Keratinocyte (primary cell): ENCODE measurements at regions not wholly inside any gene's neighbourhood (a gene's known extent, or its start where the extent isn't known, plus 50 kb on each side); places are given as distances from the start of the nearest gene placed in this dataset.

Experiments used
- DNase-seq: peaks from one replicate; pipeline ENCODE4 v3.0.0-alpha.2; 2011; ENCODE audit warnings: low read depth, missing footprints, low spot score
- FAIRE-seq: peaks from 2 replicates; lab custom pipeline; 2011; peaks lifted over from hg19 to GRCh38; lab: Jason Lieb, UNC
- H2AFZ ChIP-seq: 2 replicates; pipeline ENCODE4 v1.6.0; 2012; ENCODE audit warnings: low read length, control low read depth, inconsistent platforms; ENCODE audit not compliant: control insufficient read depth
- H3K27ac ChIP-seq: 2 replicates; pipeline ENCODE4 v1.5.1; 2011; ENCODE audit warnings: low read length; ENCODE audit not compliant: control insufficient read depth, insufficient read depth
- H3K27me3 ChIP-seq: 3 replicates; pipeline ENCODE4 v1.6.0; 2011; ENCODE audit warnings: low read length; ENCODE audit not compliant: control insufficient read depth, insufficient read depth; ENCODE audit errors: extremely low read depth
- H3K36me3 ChIP-seq, 2 experiments: 2 replicates in 1 of 2; 3 replicates in 1 of 2; pipeline ENCODE4 v1.5.1; 2011; ENCODE audit warnings: low read length in 2 of 2, mild to moderate bottlenecking in 1 of 2; ENCODE audit not compliant: control insufficient read depth in 2 of 2, insufficient read depth in 2 of 2; ENCODE audit errors: extremely low read depth in 1 of 2
- H3K4me1 ChIP-seq: 3 replicates; pipeline ENCODE4 v1.5.1; 2011; ENCODE audit warnings: low read length; ENCODE audit not compliant: control insufficient read depth, insufficient read depth; ENCODE audit errors: extremely low read depth
- H3K4me2 ChIP-seq: 3 replicates; pipeline ENCODE4 v1.6.0; 2011; ENCODE audit warnings: low read depth, low read length; ENCODE audit not compliant: control insufficient read depth, insufficient read depth; ENCODE audit errors: extremely low read depth
- H3K4me3 ChIP-seq, 3 experiments: fragments of 200-600 bp in 1 of 3; sonication (generic) in 1 of 3; 2 replicates in 2 of 3; 3 replicates in 1 of 3; pipeline ENCODE4 v1.5.1; 2011 to 2016; ENCODE audit warnings: low read length in 3 of 3, mild to moderate bottlenecking in 3 of 3, control low read depth in 2 of 3, inconsistent platforms in 1 of 3, low read depth in 1 of 3, mixed read lengths in 1 of 3, mixed run types in 1 of 3, moderate library complexity in 1 of 3; ENCODE audit not compliant: control insufficient read depth in 2 of 3, insufficient read depth in 2 of 3; ENCODE audit errors: extremely low read depth in 1 of 3
- H3K79me2 ChIP-seq: 2 replicates; pipeline ENCODE4 v1.6.0; 2012; ENCODE audit warnings: low read length; ENCODE audit not compliant: control insufficient read depth, insufficient read depth
- H3K9ac ChIP-seq: 3 replicates; pipeline ENCODE4 v1.6.0; 2011; ENCODE audit warnings: low read length; ENCODE audit not compliant: control insufficient read depth, insufficient read depth; ENCODE audit errors: extremely low read depth
- H3K9me1 ChIP-seq: 3 replicates; pipeline ENCODE4 v1.6.0; 2011; ENCODE audit warnings: low read length; ENCODE audit not compliant: control insufficient read depth, insufficient read depth; ENCODE audit errors: extremely low read depth
- H3K9me3 ChIP-seq: 2 replicates; pipeline ENCODE4 v1.5.1; 2012; ENCODE audit warnings: low read depth, low read length; ENCODE audit not compliant: control insufficient read depth
- H4K20me1 ChIP-seq: 3 replicates; pipeline ENCODE4 v1.6.0; 2011; ENCODE audit warnings: low read length; ENCODE audit not compliant: control insufficient read depth, insufficient read depth; ENCODE audit errors: extremely low read depth
- EZH2 ChIP-seq: IDR thresholded peaks from one replicate; pipeline ENCODE4 v1.6.1; 2012; ENCODE audit warnings: inconsistent platforms, mild to moderate bottlenecking, low read length, moderate library complexity
- dilution Hi-C: fragments of 300-500 bp; cut with MboI; formaldehyde crosslinking; loops from one replicate; pipeline ENCODE4 v1.7.0; 2020; ENCODE audit warnings: low sequenced_read_pairs; ENCODE audit not compliant: extremely low pct_ligation_motif_present
- TF ChIP-seq, protein P1 (sequence below), 3 experiments: IDR thresholded peaks in 1 of 3; conservative IDR thresholded peaks in 1 of 3; optimal IDR thresholded peaks in 1 of 3; 2 replicates in 2 of 3; 3 replicates in 1 of 3; pipeline versions ENCODE3 to v1.5.1; 2011; ENCODE audit warnings: low read length in 3 of 3, mild to moderate bottlenecking in 3 of 3, moderate library complexity in 2 of 3, control low read depth in 1 of 3, inconsistent platforms in 1 of 3; ENCODE audit not compliant: insufficient read depth in 2 of 3; ENCODE audit errors: extremely low read depth in 1 of 3

DNA sequence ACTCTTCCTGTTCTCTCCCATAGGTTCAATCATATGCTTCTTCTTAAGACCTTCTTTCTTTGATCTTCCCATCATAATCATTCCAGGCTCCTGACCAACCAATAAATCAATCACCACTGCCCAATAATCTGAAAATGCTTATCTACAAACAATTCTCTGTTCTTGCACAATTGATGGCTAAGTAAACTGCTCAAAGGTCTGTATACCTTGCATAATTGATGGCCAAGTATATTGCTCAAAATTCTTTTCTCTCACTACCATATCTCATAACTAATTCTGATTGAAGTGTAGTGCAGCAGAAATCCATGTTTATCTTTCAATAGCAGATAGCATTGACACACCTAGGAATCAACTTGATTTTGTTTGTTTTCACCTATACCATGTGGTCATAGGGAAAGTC is 83.4 kb upstream of the EPHA6 start:
- Histone ChIP-seq H3K9ac (no peak overlapping the region), H4K20me1 (no peaks in the 10 kb centered on the region), H3K4me3 (no peak overlapping the region), H3K79me2 (no peaks in the 10 kb centered on the region), H3K27ac (no peak overlapping the region), H3K36me3 (no peaks in the 10 kb centered on the region), H3K4me2 (no peak overlapping the region), H3K9me3 (no peaks in the 10 kb centered on the region), H3K4me1 (no peaks in the 10 kb centered on the region), H3K9me1 (no peaks in the 10 kb centered on the region), H2AFZ (no peak overlapping the region), H3K27me3 (no peaks in the 10 kb centered on the region)
- TF ChIP-seq, protein P1, sequence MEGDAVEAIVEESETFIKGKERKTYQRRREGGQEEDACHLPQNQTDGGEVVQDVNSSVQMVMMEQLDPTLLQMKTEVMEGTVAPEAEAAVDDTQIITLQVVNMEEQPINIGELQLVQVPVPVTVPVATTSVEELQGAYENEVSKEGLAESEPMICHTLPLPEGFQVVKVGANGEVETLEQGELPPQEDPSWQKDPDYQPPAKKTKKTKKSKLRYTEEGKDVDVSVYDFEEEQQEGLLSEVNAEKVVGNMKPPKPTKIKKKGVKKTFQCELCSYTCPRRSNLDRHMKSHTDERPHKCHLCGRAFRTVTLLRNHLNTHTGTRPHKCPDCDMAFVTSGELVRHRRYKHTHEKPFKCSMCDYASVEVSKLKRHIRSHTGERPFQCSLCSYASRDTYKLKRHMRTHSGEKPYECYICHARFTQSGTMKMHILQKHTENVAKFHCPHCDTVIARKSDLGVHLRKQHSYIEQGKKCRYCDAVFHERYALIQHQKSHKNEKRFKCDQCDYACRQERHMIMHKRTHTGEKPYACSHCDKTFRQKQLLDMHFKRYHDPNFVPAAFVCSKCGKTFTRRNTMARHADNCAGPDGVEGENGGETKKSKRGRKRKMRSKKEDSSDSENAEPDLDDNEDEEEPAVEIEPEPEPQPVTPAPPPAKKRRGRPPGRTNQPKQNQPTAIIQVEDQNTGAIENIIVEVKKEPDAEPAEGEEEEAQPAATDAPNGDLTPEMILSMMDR (optimal IDR thresholded peaks at IDR 0.05 in 1 of 3, IDR thresholded peaks at IDR 0.05 in 1 of 3, conservative IDR thresholded peaks at IDR 0.05 in 1 of 3; ENCODE audit: extremely low read depth in 1 of 3, insufficient read depth in 2 of 3, low read length in 3 of 3), result no peak
- TF ChIP-seq EZH2, result no peak
- dilution Hi-C loops, result no loop called here
- no peak for FAIRE-seq
- DNase-seq, result no peak

DNA sequence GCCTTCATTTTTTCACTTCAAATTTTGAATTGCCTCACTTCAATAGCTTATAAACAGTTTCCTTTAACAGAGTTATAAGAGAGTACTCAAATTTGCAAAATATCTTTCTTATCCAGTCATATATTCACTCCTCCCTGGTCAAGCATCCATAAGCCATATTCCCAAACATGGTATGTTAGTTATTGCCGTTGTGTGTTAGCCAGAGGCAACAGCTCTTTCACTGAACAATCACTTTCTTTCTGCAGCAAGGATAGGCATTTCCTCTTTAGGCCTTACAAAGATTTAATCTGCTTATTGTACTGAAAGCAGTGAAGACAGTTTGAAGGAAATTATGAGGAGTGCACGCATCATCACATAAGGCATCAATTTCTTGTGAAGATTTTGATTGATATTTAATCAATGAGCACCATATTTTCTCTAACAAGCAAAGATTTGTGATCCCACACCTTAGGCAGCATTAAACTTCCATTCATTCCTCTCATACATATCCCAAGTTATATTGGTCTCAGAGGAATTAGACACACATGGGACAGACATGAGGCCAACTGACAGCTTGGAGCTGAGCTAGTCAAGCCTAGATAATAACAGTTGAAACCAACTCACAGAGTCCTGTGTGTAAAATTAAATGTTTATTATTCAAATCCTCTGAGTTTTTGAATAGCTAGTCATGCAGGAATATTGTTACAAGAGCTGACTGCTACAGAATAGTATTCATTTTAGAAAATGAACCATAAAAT is 80.0 kb upstream of the EPHA6 start:
- DNase-seq (no peak), FAIRE-seq (no peak)
- H3K4me3 ChIP-seq, result no peak overlapping the region
- H3K27ac ChIP-seq, result no peak overlapping the region
- H3K9ac ChIP-seq, result no peak overlapping the region
- H3K4me1 ChIP-seq, result no peaks in the 10 kb centered on the region
- H3K9me1 ChIP-seq, result no peaks in the 10 kb centered on the region
- dilution Hi-C loops, result no loop called here
- no peaks in the 10 kb centered on the region for H3K9me3 ChIP-seq
- H3K4me2 ChIP-seq, result no peak overlapping the region
- H3K27me3 ChIP-seq, result no peaks in the 10 kb centered on the region
- TF ChIP-seq, protein P1 (optimal IDR thresholded peaks at IDR 0.05 in 1 of 3, IDR thresholded peaks at IDR 0.05 in 1 of 3, conservative IDR thresholded peaks at IDR 0.05 in 1 of 3; ENCODE audit: extremely low read depth in 1 of 3, insufficient read depth in 2 of 3, low read length in 3 of 3), result no peak
- no peak for TF ChIP-seq EZH2
- no peaks in the 10 kb centered on the region for H3K79me2 ChIP-seq
- no peak overlapping the region for H2AFZ ChIP-seq
- H4K20me1 ChIP-seq, result no peaks in the 10 kb centered on the region
- no peaks in the 10 kb centered on the region for H3K36me3 ChIP-seq
